GM12873 (cell line): ENCODE measurements at regions not wholly inside any gene's neighbourhood (a gene's known extent, or its start where the extent isn't known, plus 50 kb on each side); places are given as distances from the start of the nearest gene placed in this dataset.

ENCODE experiments used
- CTCF ChIP-seq: IDR thresholded peaks from 2 replicates; pipeline ENCODE4 v1.5.1; 2012; ENCODE audit warnings: low read depth, mild to moderate bottlenecking, moderate library complexity, low read length, control low read depth; ENCODE audit not compliant: insufficient read depth; ENCODE audit errors: missing control alignments

DNA sequence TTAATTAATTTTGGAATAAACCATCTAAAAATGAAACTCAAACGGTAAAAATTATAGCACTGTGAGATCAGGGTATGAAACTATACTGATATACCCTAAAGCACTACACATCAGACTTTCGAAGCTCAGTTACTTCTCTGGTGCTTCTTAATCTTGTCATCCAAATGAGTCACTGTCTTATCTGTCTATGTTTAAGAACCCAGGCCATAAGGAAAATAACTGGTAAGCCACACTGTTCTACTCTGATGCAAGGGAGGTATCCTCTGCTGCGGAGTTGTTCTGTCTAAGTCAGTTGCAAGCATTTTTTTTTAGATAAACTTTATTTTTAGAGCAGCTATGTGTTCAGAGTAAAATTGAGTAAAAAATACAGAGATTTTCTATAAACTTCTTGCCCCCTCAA is 830.8 kb upstream of the POU3F4 start:
- TF ChIP-seq CTCF: no peak

DNA sequence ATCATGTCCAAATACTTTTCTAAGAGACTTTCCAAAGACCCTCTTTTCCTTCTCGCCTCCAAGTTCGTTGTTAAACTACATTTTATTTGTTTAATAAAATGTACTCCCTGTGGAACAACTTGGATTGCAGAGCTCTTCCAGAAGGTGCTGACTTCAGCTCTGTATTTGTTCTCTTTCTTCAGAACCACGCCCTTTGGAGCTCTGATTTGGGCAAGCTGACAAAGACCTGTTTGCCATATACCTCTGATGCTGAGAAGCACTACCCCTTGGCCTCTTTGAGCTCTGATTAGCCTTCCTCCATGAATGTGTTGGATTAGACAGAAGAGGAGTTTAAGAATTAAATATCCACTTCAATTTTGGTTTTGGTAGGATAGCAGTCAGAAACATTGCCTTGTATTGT is 815.1 kb upstream of the POU3F4 start:
- no peak for TF ChIP-seq CTCF

- TF ChIP-seq CTCF: no peak
Measured at GRCh38 chrX:82695066-82695465, 813.0 kb upstream of the POU3F4 start.

- TF ChIP-seq CTCF: no peak
Measured at GRCh38 chrX:82703551-82703950, 804.5 kb upstream of the POU3F4 start.

DNA sequence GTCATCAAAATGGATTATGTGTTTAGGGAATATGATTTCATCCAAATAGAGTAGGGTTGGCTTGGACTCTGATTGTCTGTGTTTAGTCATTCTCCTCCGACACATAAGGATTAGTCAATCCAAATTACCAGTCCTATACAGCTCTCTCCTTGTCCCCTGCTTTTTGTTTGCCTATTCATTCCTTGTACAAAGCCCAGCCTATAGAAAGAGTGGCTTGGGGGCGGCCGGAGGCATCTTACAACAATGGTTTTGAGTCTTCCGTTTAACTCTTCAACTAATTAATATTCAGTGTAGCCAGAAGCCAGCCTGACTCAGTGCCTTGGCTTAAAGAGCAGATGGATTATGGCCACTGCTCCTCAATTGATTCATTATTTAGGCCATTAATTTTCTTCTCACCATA is 796.6 kb upstream of the POU3F4 start:
- TF ChIP-seq CTCF: no peak

- no peak for TF ChIP-seq CTCF
Measured at GRCh38 chrX:82721891-82722290, 786.2 kb upstream of the POU3F4 start.

DNA sequence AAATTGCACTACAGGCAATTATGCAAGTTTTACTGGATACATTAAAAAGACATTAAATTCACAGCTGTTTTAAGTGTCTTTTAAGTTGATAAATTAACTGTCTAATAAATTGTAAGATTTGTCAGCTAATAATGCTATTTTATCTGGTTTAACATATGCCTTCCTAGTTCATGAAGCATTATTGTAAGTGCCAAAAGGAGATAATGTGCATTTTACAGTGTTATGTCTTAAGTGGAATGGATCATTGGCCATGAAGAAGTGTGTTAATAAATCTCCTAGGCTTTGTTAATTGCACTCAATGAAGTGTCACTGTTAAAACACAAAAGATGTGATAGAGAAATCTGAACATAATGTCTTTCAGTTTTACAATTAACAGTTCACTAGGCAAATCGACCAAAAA is 784.3 kb upstream of the POU3F4 start:
- TF ChIP-seq CTCF: no peak

- TF ChIP-seq CTCF: no peak
Measured at GRCh38 chrX:82732861-82733260, 775.2 kb upstream of the POU3F4 start.
